ENCODE measurements at regions not wholly inside any gene's neighbourhood (a gene's known extent, or its start where the extent isn't known, plus 50 kb on each side); places are given as distances from the start of the nearest gene placed in this dataset. TPM values are rescaled to one million over a fixed set of nuclear protein-coding genes. Genes with fewer than 3 reads are reported as not detected.

- Histone ChIP-seq H3K4me3 (ENCODE audit: low read depth, low read length, poor library complexity, severe bottlenecking) (no peak overlapping the region), H3K4me1 (ENCODE audit: insufficient read depth, low read length, poor library complexity, severe bottlenecking) (no peaks in the 10 kb centered on the region), H3K9me3 (ENCODE audit: low read depth, low read length, poor library complexity, severe bottlenecking) (no peaks in the 10 kb centered on the region), H3K27ac (ENCODE audit: low read depth, low read length, poor library complexity, severe bottlenecking) (no peak overlapping the region), H3K36me3 (ENCODE audit: insufficient read depth, low read length, poor library complexity, severe bottlenecking) (no peaks in the 10 kb centered on the region), H3K27me3 (replicated peaks; ENCODE audit: insufficient read depth, low read depth, low read length, poor library complexity) (no peaks in the 10 kb centered on the region)
- no peak for DNase-seq (ENCODE audit: low spot score)
- no TSS peak for BruUV-seq (replicated peaks)
- TF ChIP-seq EZH2 (IDR thresholded peaks at IDR 0.05; ENCODE audit: borderline replicate concordance, low read depth, low read length, poor library complexity, severe bottlenecking): no peak
- TF ChIP-seq CTCF (conservative IDR thresholded peaks at IDR 0.05; ENCODE audit: low read depth, low read length): no peak
- intact Hi-C loops (cut with micrococcal nuclease; ENCODE audit: unreplicated experiment): no loop called here
- CTCF ChIA-PET: no interaction called here
- POLR2A ChIA-PET (ENCODE audit: low non-redundant PET): no interaction called here
Observed at GRCh38 chr5:82329393-82329792, 51.2 kb upstream of the RPS23 start.

Small RNAs in the stretch of these regions (microRNA-seq; reads per million reads assigned to microRNA genes)
- gene MIR3977: not detected

All from A673 (cell line).